IMR-90 (cell line): ENCODE measurements at regions not wholly inside any gene's neighbourhood (a gene's known extent, or its start where the extent isn't known, plus 50 kb on each side); places are given as distances from the start of the nearest gene placed in this dataset.

ENCODE experiments used
- ATAC-seq: fragments of 200-7000 bp; cut with Tn5 transposase; 2 replicates; pipeline ENCODE4 v1.9.1; 2020; ENCODE audit warnings: low read depth, mild to moderate bottlenecking, moderate library complexity
- BruUV-seq: library from RNA; stranded (reverse); fragments of 400-500 nt; replicated peaks from 2 replicates; lab custom pipeline; 2021; lab: Mats Ljungman, UMichigan
- CTCF ChIA-PET: fragments of 300-600 bp; formaldehyde crosslinking; extraction: SDS; loops from one replicate; lab custom pipeline; 2021; ENCODE audit warnings: antibody characterized with exemption; lab: Yijun Ruan, JAX
- POLR2A ChIA-PET: fragments of 300-600 bp; sonication (Branson Sonifier 250); formaldehyde crosslinking; loops from one replicate; lab custom pipeline; 2022; ENCODE audit warnings: antibody characterized with exemption; ENCODE audit not compliant: unreplicated experiment; lab: Charles Lee
- DNase-seq: peaks from one replicate; pipeline ENCODE4 v3.0.0; 2013
- H2AFZ ChIP-seq: replicated peaks from 2 replicates; pipeline ENCODE3; 2013; ENCODE audit warnings: low read length, mild to moderate bottlenecking; ENCODE audit not compliant: poor library complexity
- H2AK5ac ChIP-seq: 2 replicates; pipeline ENCODE4 v1.6.1; 2013; ENCODE audit warnings: low read depth, low read length, inconsistent platforms
- H2AK9ac ChIP-seq: replicated peaks from 2 replicates; pipeline ENCODE3; 2013; ENCODE audit warnings: mild to moderate bottlenecking, low read depth, low read length, moderate library complexity; ENCODE audit not compliant: poor library complexity
- H2BK120ac ChIP-seq: 2 replicates; pipeline ENCODE4 v1.6.1; 2013; ENCODE audit warnings: low read depth, low read length, inconsistent platforms
- H2BK15ac ChIP-seq: 3 replicates; pipeline ENCODE4 v1.6.1; 2013; ENCODE audit warnings: low read depth, low read length, inconsistent platforms
- H2BK20ac ChIP-seq: 2 replicates; pipeline ENCODE4 v1.6.1; 2013; ENCODE audit warnings: low read depth, mild to moderate bottlenecking, inconsistent platforms, low read length, moderate library complexity
- H2BK5ac ChIP-seq: 2 replicates; pipeline ENCODE4 v1.6.1; 2013; ENCODE audit warnings: mild to moderate bottlenecking, low read depth, low read length, inconsistent platforms; ENCODE audit not compliant: poor library complexity, severe bottlenecking
- H3K14ac ChIP-seq: replicated peaks from 2 replicates; pipeline ENCODE4 v1.6.1; 2013; ENCODE audit warnings: low read depth, low read length, inconsistent platforms
- H3K18ac ChIP-seq: 2 replicates; pipeline ENCODE4 v1.6.1; 2013; ENCODE audit warnings: low read depth, low read length, control low read depth
- H3K23ac ChIP-seq: 2 replicates; pipeline ENCODE4 v1.6.1; 2013; ENCODE audit warnings: low read depth, low read length, inconsistent platforms
- H3K27ac ChIP-seq: 2 replicates; pipeline ENCODE4 v1.5.1; 2013; ENCODE audit warnings: mild to moderate bottlenecking, control low read depth, low read length; ENCODE audit not compliant: insufficient read depth
- H3K27me3 ChIP-seq: 2 replicates; pipeline ENCODE4 v1.6.1; 2013; ENCODE audit warnings: low read length; ENCODE audit not compliant: control insufficient read depth, insufficient read depth
- H3K36me3 ChIP-seq: 2 replicates; pipeline ENCODE4 v1.6.1; 2013; ENCODE audit warnings: low read length, mixed read lengths; ENCODE audit not compliant: control insufficient read depth, insufficient read depth
- H3K4ac ChIP-seq: 2 replicates; pipeline ENCODE4 v1.6.1; 2013; ENCODE audit warnings: low read depth, low read length, inconsistent platforms
- H3K4me1 ChIP-seq: 2 replicates; pipeline ENCODE4 v1.6.1; 2013; ENCODE audit warnings: low read length, mixed read lengths; ENCODE audit not compliant: control insufficient read depth, insufficient read depth
- H3K4me2 ChIP-seq: 2 replicates; pipeline ENCODE4 v1.6.1; 2013; ENCODE audit warnings: low read depth, mild to moderate bottlenecking, control low read depth, low read length, moderate library complexity
- H3K4me3 ChIP-seq: 2 replicates; pipeline ENCODE4 v1.5.1; 2013; ENCODE audit warnings: low read depth, mild to moderate bottlenecking, control low read depth, low read length, moderate library complexity; ENCODE audit not compliant: insufficient read depth
- H3K56ac ChIP-seq: 2 replicates; pipeline ENCODE4 v1.6.1; 2013; ENCODE audit warnings: low read length, inconsistent platforms; ENCODE audit not compliant: insufficient read depth; ENCODE audit errors: extremely low read depth
- H3K79me1 ChIP-seq, 2 experiments: 2 replicates each; pipeline ENCODE4 v1.6.1; 2013; ENCODE audit warnings: low read length in 2 of 2, inconsistent platforms in 1 of 2, low read depth in 1 of 2
- H3K9ac ChIP-seq: 2 replicates; pipeline ENCODE4 v1.6.1; 2013; ENCODE audit warnings: low read depth, low read length, control low read depth
- H3K9me1 ChIP-seq: 2 replicates; pipeline ENCODE4 v1.6.1; 2013; ENCODE audit warnings: low read length, inconsistent platforms; ENCODE audit not compliant: insufficient read depth
- H3K9me3 ChIP-seq: 2 replicates; pipeline ENCODE4 v1.6.1; 2013; ENCODE audit warnings: low read length; ENCODE audit not compliant: control insufficient read depth, insufficient read depth
- H4K20me1 ChIP-seq: 2 replicates; pipeline ENCODE4 v1.6.1; 2013; ENCODE audit warnings: low read length, inconsistent platforms; ENCODE audit not compliant: insufficient read depth
- H4K5ac ChIP-seq: 2 replicates; pipeline ENCODE4 v1.6.1; 2013; ENCODE audit warnings: mild to moderate bottlenecking, low read depth, low read length, control low read depth
- H4K8ac ChIP-seq, 2 experiments: 2 replicates each; pipeline ENCODE4 v1.6.1; 2013; ENCODE audit warnings: low read depth in 2 of 2, low read length in 2 of 2, control low read depth in 1 of 2, inconsistent platforms in 1 of 2
- H4K91ac ChIP-seq: 2 replicates; pipeline ENCODE4 v1.6.1; 2013; ENCODE audit warnings: low read depth, low read length, inconsistent platforms; ENCODE audit not compliant: insufficient read depth
- BHLHE40 ChIP-seq: fragments of 150-350 bp; IDR thresholded peaks from 2 replicates; pipeline ENCODE4 v1.6.1; 2016; ENCODE audit warnings: mild to moderate bottlenecking, low read depth, low read length
- CEBPB ChIP-seq: IDR thresholded peaks from 2 replicates; pipeline ENCODE4 v1.6.1; 2012; ENCODE audit warnings: low read depth, low read length, improper control_type of control experiment
- CHD1 ChIP-seq: IDR thresholded peaks from 2 replicates; pipeline ENCODE4 v1.6.1; 2012; ENCODE audit warnings: low read depth, low read length, improper control_type of control experiment
- CTCF ChIP-seq: conservative IDR thresholded peaks from 2 replicates; pipeline ENCODE4 v1.5.1; 2012; ENCODE audit warnings: mild to moderate bottlenecking, low read depth, low read length, improper control_type of control experiment
- ELK1 ChIP-seq: fragments of 150-350 bp; IDR thresholded peaks from 2 replicates; pipeline ENCODE4 v1.6.1; 2016; ENCODE audit warnings: low read depth, mild to moderate bottlenecking, low read length, moderate library complexity, borderline replicate concordance
- FOS ChIP-seq: fragments of 150-350 bp; IDR thresholded peaks from 2 replicates; pipeline ENCODE4 v1.6.1; 2016; ENCODE audit warnings: low read depth, low read length
- MAFK ChIP-seq: IDR thresholded peaks from 2 replicates; pipeline ENCODE4 v1.6.1; 2012; ENCODE audit warnings: low read depth, low read length, improper control_type of control experiment
- MXI1 ChIP-seq: IDR thresholded peaks from 2 replicates; pipeline ENCODE4 v1.6.1; 2012; ENCODE audit warnings: low read depth, mild to moderate bottlenecking, low read length, moderate library complexity, borderline replicate concordance
- NFE2L2 ChIP-seq: fragments of 150-350 bp; IDR thresholded peaks from 2 replicates; pipeline ENCODE4 v1.6.1; 2016; ENCODE audit warnings: low read depth, mild to moderate bottlenecking, low read length
- POLR2A ChIP-seq: IDR thresholded peaks from 2 replicates; pipeline ENCODE4 v1.6.1; 2012; ENCODE audit warnings: mild to moderate bottlenecking, low read depth, low read length
- RAD21 ChIP-seq: IDR thresholded peaks from 2 replicates; pipeline ENCODE4 v1.6.1; 2012; ENCODE audit warnings: low read length, improper control_type of control experiment
- RCOR1 ChIP-seq: IDR thresholded peaks from 2 replicates; pipeline ENCODE4 v1.6.1; 2012; ENCODE audit warnings: mild to moderate bottlenecking, low read length, improper control_type of control experiment; ENCODE audit not compliant: insufficient replicate concordance
- RFX5 ChIP-seq: IDR thresholded peaks from 2 replicates; pipeline ENCODE4 v1.8.0; 2012; ENCODE audit warnings: low read depth, mild to moderate bottlenecking, low read length, moderate library complexity
- SMC3 ChIP-seq: fragments of 150-350 bp; IDR thresholded peaks from 2 replicates; pipeline ENCODE4 v1.6.1; 2016; ENCODE audit warnings: low read depth, mild to moderate bottlenecking, antibody characterized with exemption, low read length, moderate library complexity
- WGBS, 2 experiments: methylation state at CpG; one replicate each; pipeline versions ENCODE4 v1.1.5 to v1.1.7; 2013; ENCODE audit warnings: missing lambda C conversion rate in 2 of 2; ENCODE audit not compliant: insufficient read length in 1 of 2; ENCODE audit errors: extremely low coverage in 2 of 2; 5-methylcytosine and 5-hydroxymethylcytosine counted together
- dilution Hi-C: fragments of 300-500 bp; cut with HindIII; formaldehyde crosslinking; loops from one replicate; pipeline ENCODE4 v1.14.3; 2018; ENCODE audit warnings: low sequenced_read_pairs; ENCODE audit not compliant: unreplicated experiment
- in situ Hi-C: fragments of 300-500 bp; cut with MboI; formaldehyde crosslinking; loops from 3 replicates; pipeline ENCODE4 v1.14.3; 2019; ENCODE audit warnings: low sequenced_read_pairs, inconsistent platforms, mixed read lengths
- intact Hi-C: fragments of 100-400 bp; cut with micrococcal nuclease; formaldehyde crosslinking; loops from 2 replicates; pipeline ENCODE4 v1.10.0; 2022

GRCh38 chr4:160372390-160372789, 1269.5 kb downstream of the RAPGEF2 start:
- H3K56ac ChIP-seq = no peak overlapping the region
- CTCF ChIA-PET = no interaction called here
- dilution Hi-C loops (no loop called here), intact Hi-C loops (no loop called here), in situ Hi-C loops (no loop called here)
- no peak overlapping the region for H4K91ac ChIP-seq
- TF ChIP-seq SMC3 = no peak
- no peak for TF ChIP-seq RFX5
- TF ChIP-seq BHLHE40 = no peak
- TF ChIP-seq CTCF = no peak
- TF ChIP-seq CHD1 = no peak
- TF ChIP-seq MXI1 = no peak
- TF ChIP-seq ELK1 = no peak
- TF ChIP-seq NFE2L2 = no peak
- no peak for TF ChIP-seq FOS
- no peak for TF ChIP-seq RAD21
- no peak for TF ChIP-seq MAFK
- no peak for TF ChIP-seq RCOR1
- no peak for TF ChIP-seq CEBPB
- TF ChIP-seq POLR2A = no peak
- H3K9me1 ChIP-seq = no peaks in the 10 kb centered on the region
- no peak overlapping the region for H3K4me3 ChIP-seq
- no CpG with 5 or more reads among the region's 5 CpGs for WGBS, 2 experiments
- H3K4ac ChIP-seq = no peak overlapping the region
- H3K23ac ChIP-seq = no peak overlapping the region
- BruUV-seq = no TSS peak
- H3K79me1 ChIP-seq = no peaks in the 10 kb centered on the region
- no peak overlapping the region for H2AK9ac ChIP-seq
- DNase-seq (no peak), ATAC-seq (no peak)
- H3K14ac ChIP-seq = no peak overlapping the region
- H3K9me3 ChIP-seq = 0 out of 2 replicates have a peak, but pooled peaks cover 3% of the 10 kb centered on the region
- H4K5ac ChIP-seq = no peak overlapping the region
- H3K18ac ChIP-seq = no peak overlapping the region
- H4K20me1 ChIP-seq = no peaks in the 10 kb centered on the region
- no peak overlapping the region for H2AFZ ChIP-seq
- H3K4me1 ChIP-seq = no peaks in the 10 kb centered on the region
- H4K8ac ChIP-seq = no peak overlapping the region
- H2BK20ac ChIP-seq = no peak overlapping the region
- no peak overlapping the region for H3K4me2 ChIP-seq
- no peak overlapping the region for H2BK5ac ChIP-seq
- H3K27me3 ChIP-seq = no peaks in the 10 kb centered on the region
- no peak overlapping the region for H3K9ac ChIP-seq
- H3K27ac ChIP-seq = no peak overlapping the region
- no peak overlapping the region for H2AK5ac ChIP-seq
- no peak overlapping the region for H2BK15ac ChIP-seq
- no peak overlapping the region for H2BK120ac ChIP-seq
- H3K36me3 ChIP-seq = no peaks in the 10 kb centered on the region
- POLR2A ChIA-PET = no interaction called here
